ENCODE measurements at regions not wholly inside any gene's neighbourhood (a gene's known extent, or its start where the extent isn't known, plus 50 kb on each side); places are given as distances from the start of the nearest gene placed in this dataset.

DNA sequence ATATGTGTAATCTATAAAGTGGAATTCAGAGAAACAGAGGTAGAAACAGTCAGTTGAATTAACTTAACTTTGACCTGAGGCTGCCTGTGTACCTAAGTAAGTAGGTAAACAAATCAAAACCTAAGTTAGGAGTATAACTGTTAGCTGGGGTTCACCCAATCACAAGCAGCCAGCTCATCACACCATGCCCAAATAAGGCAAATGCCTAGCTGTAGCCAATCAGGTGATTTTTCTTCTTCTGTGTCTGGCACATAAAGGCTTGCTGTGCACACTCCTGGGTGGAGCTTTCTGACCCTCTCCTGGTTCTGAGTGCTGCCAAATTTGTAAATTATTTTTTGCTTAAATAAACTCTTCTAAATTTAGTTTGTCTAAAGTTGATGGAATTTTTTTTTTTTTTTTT, 54.7 kb upstream of the TRIM39 start:
- TF ChIP-seq POLR2A (IDR thresholded peaks at IDR 0.05; ENCODE audit: low read depth, low read length) (no peak), FOXM1 (IDR thresholded peaks at IDR 0.05; ENCODE audit: low read depth, low read length) (no peak), CREB1 (IDR thresholded peaks at IDR 0.05; ENCODE audit: low read depth) (no peak), POLR2AphosphoS2 (IDR thresholded peaks at IDR 0.05; ENCODE audit: low read depth, low read length) (no peak), SMC3 (IDR thresholded peaks at IDR 0.05; ENCODE audit: borderline replicate concordance, low read length) (no peak), JUNB (IDR thresholded peaks at IDR 0.05) (no peak), EP300 (IDR thresholded peaks at IDR 0.05; ENCODE audit: borderline replicate concordance in 1 of 2, control insufficient read depth in 1 of 2, low read depth in 2 of 2, low read length in 2 of 2) (no peak), ZNF207 (IDR thresholded peaks at IDR 0.05; ENCODE audit: borderline replicate concordance) (no peak), HCFC1 (IDR thresholded peaks at IDR 0.05; ENCODE audit: low read length) (no peak), NFIC (IDR thresholded peaks at IDR 0.05; ENCODE audit: low read depth, low read length) (no peak)
- TF ChIP-seq, protein P1, sequence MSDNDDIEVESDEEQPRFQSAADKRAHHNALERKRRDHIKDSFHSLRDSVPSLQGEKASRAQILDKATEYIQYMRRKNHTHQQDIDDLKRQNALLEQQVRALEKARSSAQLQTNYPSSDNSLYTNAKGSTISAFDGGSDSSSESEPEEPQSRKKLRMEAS (IDR thresholded peaks at IDR 0.05; ENCODE audit: low read depth, low read length) = no peak
- TF ChIP-seq, protein P2, sequence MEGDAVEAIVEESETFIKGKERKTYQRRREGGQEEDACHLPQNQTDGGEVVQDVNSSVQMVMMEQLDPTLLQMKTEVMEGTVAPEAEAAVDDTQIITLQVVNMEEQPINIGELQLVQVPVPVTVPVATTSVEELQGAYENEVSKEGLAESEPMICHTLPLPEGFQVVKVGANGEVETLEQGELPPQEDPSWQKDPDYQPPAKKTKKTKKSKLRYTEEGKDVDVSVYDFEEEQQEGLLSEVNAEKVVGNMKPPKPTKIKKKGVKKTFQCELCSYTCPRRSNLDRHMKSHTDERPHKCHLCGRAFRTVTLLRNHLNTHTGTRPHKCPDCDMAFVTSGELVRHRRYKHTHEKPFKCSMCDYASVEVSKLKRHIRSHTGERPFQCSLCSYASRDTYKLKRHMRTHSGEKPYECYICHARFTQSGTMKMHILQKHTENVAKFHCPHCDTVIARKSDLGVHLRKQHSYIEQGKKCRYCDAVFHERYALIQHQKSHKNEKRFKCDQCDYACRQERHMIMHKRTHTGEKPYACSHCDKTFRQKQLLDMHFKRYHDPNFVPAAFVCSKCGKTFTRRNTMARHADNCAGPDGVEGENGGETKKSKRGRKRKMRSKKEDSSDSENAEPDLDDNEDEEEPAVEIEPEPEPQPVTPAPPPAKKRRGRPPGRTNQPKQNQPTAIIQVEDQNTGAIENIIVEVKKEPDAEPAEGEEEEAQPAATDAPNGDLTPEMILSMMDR (IDR thresholded peaks at IDR 0.05 in 2 of 3, conservative IDR thresholded peaks at IDR 0.05 in 1 of 3; ENCODE audit: control insufficient read depth in 2 of 3, extremely low read depth in 1 of 3, insufficient read depth in 1 of 3, low read depth in 3 of 3, low read length in 3 of 3) = no peak
- TF ChIP-seq, protein P3, sequence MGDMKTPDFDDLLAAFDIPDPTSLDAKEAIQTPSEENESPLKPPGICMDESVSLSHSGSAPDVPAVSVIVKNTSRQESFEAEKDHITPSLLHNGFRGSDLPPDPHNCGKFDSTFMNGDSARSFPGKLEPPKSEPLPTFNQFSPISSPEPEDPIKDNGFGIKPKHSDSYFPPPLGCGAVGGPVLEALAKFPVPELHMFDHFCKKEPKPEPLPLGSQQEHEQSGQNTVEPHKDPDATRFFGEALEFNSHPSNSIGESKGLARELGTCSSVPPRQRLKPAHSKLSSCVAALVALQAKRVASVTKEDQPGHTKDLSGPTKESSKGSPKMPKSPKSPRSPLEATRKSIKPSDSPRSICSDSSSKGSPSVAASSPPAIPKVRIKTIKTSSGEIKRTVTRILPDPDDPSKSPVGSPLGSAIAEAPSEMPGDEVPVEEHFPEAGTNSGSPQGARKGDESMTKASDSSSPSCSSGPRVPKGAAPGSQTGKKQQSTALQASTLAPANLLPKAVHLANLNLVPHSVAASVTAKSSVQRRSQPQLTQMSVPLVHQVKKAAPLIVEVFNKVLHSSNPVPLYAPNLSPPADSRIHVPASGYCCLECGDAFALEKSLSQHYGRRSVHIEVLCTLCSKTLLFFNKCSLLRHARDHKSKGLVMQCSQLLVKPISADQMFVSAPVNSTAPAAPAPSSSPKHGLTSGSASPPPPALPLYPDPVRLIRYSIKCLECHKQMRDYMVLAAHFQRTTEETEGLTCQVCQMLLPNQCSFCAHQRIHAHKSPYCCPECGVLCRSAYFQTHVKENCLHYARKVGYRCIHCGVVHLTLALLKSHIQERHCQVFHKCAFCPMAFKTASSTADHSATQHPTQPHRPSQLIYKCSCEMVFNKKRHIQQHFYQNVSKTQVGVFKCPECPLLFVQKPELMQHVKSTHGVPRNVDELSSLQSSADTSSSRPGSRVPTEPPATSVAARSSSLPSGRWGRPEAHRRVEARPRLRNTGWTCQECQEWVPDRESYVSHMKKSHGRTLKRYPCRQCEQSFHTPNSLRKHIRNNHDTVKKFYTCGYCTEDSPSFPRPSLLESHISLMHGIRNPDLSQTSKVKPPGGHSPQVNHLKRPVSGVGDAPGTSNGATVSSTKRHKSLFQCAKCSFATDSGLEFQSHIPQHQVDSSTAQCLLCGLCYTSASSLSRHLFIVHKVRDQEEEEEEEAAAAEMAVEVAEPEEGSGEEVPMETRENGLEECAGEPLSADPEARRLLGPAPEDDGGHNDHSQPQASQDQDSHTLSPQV (IDR thresholded peaks at IDR 0.05) = no peak

All from GM12878 (cell line).